NCI-H187 (cell line): ENCODE measurements at regions not wholly inside any gene's neighbourhood (a gene's known extent, or its start where the extent isn't known, plus 50 kb on each side); places are given as distances from the start of the nearest gene placed in this dataset.
A peak's percentile ranks its signal among the peaks of the same experiment; 100 is the strongest.
"Not testable (repeated sequence)": the region's sequence is repeated elsewhere in the genome, so short reads cannot be mapped to it uniquely, and the experiment has no call there.

Experiments
- DNase-seq, 2 experiments: peaks; one replicate each; lab custom pipeline; 2025; lab: John Stamatoyannopoulos, UW

DNA sequence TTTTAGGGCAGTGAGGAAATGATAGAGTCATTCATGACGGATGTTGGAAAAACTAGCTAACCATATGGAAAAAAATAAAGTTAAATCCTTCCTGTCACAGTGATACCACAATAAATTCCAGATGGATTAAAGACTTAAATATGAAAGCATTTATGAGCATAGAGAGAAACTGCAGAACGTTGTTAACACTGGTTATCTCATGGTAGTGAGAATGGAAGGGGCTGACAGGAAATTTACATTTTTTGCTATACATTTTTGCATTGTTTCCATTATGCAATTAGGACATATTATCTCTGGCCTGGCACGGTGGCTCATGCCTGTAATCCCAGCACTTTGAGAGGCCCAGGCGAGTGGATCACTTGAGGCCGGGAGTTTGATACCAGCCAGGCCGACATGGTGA lies 130.5 kb upstream of the VOPP1 start:
- not testable (repeated sequence) for DNase-seq

DNA sequence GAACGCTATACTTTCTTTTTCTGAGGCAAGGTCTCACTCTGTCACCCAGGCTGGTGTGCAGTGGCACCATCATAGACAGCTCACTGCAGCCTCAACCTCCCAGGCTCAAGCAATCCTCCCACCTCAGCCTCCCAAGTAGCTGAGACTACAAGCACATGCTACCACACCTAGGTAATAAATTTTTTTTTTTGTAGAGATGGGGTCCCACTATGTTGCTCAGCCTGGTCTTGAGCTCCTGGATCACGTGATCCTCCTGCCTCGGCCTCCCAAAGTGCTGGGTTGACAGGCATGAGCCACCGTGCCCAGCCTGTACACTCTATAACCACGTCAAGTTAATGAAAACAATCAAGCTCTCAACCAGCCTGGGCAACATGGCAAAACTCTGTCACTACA lies 127.1 kb upstream of the VOPP1 start:
- DNase-seq, result not testable (repeated sequence)

DNA sequence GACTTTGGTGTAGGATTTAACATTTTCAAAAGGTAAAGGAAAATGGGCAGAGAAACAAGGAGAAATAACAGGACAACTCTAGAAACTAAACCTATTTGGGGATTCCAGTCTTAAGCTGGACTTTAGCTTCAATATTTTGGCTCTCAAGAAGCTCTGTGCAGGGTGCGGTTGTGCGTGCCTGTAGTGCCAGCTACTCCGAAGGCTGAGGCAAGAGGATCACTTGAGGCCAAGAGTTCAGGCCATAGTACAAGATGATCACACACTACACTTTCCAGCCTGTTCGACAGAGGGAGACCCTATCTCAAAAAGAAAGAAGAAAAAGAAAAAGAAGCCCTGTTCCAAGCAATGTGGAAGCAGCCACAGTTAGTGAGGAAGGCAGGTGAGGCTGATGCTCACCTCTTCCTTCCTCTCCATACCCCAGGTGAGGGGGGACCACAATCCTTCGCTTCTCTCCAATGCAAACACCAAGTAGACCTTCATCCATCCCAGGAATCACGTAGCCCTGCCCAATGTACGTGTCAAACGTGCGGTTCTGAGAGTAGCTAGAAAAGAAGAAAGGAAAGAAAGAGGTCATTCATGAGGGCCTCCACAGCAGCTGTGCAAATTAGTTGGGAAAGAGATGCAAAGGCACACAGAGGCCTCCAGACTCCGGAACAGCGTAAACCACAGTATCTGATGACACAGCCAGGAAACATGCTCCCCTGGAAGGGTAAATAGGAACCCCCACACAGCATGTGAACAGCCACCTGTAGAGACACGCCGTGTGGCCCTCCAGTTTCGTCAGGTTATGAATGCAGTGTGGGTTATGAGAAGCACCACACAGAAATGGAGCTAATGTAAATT lies 126.5 kb upstream of the VOPP1 start:
- DNase-seq, result not testable (repeated sequence)

DNA sequence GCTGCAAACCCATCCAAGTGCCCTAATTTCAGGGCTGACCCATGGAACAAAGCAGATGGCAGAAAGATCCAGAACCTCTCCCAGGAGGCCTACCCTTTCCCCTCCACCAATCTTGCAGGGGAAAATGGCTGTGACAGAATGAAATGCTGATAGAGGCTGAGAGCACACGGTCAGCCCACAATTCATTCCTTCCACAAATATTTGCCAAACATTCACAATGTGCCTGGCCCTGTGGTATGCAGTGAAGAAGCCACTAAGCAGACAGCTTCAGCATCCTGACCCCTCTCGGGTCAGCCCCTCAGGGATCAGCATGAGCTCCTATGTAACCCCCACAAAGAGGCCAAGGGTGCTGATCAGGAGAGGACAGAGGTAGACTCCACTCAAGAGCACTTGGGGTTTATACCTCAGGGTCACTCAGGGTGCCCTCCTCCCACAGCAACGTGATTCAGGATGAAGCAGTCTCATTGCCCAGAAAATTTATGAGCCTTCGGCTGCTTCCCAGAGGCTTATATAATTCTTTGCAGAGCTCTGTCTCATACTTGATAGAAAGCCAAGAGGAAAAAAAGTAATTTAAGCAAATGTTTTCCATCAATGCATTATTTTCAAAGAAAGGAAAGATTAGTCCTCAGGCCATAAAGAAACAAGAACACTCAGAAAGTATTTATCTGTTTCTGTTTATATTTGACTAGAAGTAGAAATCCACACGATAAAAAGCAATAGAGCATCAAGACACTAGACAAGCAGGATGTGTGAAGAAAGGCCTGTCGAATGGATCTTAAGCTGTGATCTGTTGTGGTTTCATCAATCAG lies 123.8 kb upstream of the VOPP1 start:
- DNase-seq, result not testable (repeated sequence)

DNA sequence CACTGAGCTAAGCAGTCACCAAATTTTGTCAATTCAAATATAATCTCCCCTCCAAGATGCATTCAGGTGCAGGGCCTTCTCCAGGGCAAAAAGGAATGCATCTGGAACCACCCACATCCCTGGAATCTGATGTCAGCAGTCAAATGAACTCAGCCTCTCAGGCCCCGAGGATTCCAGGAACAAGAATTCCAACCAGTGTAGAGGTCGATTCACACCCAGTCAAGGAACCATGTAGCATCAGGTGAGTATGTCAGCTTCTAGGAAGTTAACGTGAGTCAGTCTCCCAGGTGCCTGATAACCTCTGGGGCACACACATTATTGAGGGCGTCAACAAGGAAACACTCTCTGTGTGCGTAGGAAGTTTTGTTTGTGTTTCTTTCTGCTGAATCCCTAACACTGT lies 122.2 kb upstream of the VOPP1 start:
- DNase-seq, result not testable (repeated sequence)

DNA sequence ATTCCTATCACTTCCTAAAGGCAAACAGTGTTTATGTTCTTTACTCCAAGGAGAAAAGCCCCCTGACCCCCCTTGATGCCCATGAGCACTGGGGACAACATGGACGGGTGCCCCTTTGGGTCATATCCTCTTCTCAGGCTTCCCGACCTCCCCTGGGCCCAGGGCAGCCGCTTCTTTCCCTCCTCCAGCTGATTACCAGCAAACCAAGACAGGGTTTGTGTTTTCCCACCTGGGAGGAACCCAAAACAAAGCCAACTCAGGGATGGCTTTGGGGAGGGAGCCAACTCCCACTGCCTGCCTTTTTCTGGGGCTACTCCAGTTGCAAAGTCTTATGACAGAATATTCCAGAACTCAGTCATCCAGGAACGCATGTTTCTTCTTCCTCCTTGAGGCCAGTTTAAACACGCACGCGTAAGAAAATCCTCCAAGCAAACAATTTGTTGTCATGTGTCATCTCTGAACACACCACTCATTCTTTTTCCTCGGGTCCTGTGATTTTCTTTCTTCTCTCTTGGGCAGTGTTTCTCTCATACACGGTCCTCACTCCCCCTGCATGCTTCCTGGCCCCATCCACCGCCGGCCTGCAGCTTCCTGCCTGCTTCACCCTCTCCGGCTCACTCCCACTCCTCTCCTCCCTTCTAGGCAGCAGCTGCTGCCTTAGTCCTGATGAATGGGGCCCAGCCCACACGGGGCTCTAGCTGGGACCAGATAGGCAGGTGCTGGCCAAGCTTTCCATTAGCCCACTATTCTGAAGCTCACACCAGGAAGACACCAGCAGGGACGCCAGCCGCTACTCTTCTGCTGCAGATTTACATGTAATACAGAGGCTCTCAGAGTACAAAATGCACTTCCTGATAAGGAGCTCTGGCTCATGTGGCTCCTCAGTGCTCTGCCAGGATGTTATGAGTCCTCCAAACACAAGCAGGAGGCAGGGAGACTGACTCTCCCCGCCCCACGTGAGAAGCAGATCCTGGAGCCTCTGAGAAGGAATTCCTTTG lies 116.7 kb upstream of the VOPP1 start:
- DNase-seq, result not testable (repeated sequence)

DNA sequence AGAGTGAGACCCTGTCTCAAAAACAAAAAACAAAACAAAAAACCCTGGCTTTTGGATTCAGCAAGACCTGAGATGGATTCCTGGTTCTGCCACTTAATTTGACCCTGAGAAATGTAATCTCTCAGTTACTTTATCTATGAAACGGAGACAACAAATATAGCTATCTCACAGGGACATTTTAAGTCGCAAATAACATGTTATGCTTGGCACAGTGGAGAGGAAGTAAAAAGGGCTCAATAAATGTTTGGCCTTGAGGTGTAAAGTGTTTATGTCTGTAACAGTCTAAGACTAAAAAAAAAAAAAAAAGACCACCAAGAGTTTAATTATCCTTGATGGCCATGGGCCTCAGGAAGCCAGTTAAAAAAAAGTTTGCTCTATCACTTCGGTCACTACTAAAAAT lies 116.0 kb upstream of the VOPP1 start:
- DNase-seq, result not testable (repeated sequence)

DNA sequence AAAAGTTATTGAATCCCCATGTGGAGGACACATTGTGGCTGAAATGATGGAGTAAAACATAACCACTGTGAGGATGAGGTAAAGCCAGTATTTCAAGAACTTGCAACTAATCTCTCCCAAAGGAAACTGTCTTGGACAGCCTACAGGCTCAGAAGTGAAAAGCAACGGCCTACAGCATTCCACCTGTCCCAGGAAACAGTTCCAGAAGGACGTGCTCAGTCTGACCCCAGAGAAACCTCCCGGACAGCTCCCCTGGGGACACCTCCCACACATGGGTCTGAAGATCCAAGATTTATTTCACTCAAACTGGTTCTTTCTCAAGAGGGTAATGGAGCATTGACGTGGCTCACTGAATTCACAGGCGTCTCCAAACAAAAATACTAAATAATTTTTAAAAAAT lies 115.0 kb upstream of the VOPP1 start:
- DNase-seq, result not testable (repeated sequence)

DNA sequence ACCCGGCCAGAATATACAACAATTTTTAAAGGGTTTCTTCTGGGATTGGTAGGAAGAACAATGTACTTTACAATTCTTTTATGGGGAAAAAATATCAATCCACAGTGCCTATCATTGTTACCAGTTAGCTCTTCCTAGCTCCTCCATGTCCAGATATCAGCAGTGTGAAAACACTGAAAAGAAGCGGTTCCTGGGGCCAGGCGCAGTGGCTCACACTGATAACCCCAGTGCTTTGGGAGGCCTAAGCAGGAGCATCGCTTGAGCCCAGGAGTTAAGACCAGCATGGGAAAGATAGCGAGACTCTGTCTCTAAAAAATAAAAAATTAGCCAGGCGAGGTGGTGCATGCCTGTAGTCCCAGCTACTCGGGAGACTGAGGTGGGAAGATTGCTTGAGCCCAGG lies 114.5 kb upstream of the VOPP1 start:
- not testable (repeated sequence) for DNase-seq

DNA sequence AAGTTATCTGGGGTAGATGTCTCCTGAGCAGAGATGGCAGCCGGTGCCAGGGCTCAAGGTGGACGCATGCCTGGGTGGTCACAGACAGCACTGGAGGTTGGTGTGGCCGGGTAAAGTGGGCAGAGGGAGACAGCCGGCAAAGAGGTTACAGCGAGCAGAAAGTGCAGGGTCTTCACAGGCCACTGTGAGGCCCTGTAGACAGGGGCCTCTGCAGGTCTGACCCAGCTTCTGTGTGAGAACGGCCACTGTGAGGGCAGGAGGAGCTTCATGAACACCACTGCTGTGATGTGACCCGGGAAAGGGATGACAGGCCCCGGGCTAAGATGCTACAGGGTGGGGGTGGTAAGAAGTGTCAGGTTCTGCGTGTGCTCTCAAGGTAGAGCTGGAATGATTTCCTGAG lies 111.2 kb upstream of the VOPP1 start:
- DNase-seq, result not testable (repeated sequence)

DNA sequence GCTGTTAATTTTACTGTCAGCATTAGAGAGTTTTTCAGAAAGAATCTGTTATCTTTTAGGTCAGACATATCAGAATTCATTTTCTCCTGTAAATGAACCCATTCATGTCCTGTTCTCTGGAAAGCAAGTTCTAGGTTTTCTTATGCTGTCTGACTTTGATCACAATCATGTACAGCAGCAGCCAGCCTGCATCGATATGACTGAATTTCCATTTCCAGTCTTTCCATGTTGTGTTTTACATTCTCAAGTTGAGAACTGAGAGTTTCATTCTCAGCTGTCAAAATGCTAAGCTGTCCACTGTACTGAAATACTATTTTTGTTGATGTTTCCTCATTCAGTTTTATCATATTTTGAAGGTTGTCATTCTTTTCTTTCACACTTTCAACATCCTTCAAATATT lies 103.3 kb upstream of the VOPP1 start:
- DNase-seq, result not testable (repeated sequence)

DNA sequence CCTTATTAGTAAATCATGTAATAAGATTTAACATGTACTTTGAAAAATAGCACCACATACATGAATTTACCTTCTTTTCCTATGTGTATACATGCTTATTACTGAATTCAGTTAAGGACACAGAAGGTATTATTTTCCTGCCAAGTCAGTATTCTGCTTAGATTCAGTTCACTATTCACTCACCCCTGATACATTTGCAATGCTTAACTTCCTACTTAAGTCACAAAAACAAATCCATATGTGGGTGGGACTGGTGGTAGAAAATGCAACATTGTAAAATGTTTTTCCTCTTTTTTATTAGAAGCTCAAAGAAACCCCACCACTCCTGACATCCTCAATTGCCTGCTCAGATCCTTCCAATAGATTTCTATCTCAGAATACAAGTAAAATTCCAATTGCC lies 101.2 kb upstream of the VOPP1 start:
- not testable (repeated sequence) for DNase-seq

DNA sequence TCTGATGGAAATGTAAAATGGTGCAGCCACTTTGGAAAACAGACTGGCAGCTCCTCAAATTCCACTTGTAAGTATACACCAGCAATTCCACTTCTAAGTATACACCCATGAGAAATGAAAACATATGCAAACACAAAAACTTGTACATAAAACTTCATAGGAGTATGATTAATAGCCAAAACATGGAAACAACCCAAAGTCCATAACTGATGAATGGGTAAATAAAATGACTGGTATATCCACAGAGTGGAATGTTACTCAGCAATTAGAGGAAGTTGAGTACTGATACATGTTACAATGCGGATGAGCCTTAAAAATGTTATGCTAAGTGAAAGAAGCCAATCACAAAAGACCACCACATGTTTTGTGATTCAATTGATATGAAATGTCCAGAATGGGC lies 99.8 kb upstream of the VOPP1 start:
- DNase-seq, result not testable (repeated sequence)

DNA sequence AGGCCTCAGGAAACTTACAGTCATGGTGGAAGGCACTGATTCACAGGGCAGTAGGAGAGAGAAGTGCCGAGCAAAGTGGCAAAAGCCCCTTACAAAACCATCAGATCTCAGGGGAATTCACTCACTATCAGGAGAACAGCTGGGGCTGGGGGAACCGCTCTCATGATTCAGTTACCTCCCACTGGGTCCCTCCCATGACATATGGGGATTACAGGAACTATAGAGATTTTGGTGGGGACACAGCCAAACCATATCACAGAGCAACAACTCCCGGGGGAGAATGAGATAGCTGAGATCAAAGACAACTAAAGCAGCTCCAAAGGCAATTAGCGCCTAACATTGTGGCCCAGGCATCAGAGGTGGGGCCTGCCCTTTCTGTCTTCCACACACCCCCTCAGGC lies 85.4 kb upstream of the VOPP1 start:
- no peak for DNase-seq

DNA sequence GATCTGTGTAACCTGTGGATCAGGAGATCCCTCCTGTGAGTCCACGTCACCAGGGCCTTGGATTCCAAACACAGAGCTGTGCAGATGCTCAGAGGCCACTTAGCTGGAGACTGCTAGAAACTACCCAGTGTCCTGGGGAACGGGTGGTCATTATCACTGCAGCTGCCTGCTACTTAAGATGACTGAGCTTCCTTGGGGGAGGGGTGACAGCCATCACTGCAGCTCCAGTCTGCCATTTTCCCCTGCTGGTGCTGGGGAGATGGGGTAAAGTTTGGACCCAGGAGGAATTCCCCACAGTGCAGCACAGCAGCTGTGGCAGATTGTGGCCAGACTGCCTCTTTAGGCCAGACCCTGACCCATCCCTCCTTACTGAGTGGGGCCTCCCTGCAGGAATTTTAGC lies 78.8 kb upstream of the VOPP1 start:
- no peak for DNase-seq

DNA sequence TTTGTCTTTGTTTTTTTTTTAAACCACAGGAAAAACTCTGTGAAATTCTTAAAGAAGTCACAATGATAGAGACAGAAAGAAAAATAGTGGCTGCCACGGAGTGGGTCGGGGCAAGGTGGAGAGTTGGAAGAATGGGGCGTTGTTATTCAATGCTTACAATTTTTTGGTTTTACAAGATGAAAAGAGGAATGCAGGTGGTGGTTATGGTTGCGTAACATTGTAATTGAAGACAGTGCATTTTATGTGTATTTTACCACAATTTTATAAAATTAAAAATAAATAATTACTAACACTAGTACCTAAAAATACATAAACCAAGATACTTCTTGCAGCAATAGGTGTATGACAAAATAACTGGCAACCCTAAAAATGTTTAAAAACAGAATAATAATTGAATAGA lies 76.9 kb upstream of the VOPP1 start:
- DNase-seq, result no peak

DNA sequence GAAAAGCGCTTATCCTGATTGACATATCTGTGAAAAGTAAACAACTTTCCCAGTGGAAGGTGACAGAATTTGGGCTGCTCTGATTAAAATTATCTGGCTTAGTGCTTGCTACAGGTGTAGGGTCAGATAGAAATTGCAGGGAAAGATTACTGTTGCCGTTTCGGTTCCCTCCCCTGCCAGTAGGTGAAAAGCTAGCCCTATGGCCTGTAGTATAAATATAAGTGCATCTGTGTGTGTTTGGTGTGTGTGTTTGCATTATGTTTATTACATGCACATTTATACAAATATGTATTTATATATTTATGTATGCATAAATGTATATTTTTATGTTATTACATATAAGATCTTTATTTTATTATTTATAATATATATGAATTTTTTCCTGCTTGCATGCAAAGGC lies 72.3 kb upstream of the VOPP1 start:
- DNase-seq, result no peak

DNA sequence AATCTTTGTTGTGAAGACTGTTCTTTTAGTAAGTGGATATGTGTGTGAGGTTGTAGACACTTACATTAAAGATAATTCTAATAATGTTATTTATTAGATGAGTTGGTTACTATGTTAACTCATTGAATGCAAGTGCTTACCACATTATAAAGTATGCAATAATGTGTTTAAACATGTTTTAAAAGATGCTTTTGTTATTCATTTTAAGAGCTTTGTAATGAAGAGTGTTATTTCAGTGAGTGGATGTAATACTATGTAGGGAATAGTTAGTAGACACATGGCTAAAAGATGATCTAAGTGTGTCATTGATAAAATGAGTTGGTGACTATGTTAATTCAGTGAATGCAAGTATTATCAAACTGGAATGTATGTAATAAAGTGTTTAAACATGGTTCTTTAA lies 70.0 kb upstream of the VOPP1 start:
- no peak for DNase-seq

DNA sequence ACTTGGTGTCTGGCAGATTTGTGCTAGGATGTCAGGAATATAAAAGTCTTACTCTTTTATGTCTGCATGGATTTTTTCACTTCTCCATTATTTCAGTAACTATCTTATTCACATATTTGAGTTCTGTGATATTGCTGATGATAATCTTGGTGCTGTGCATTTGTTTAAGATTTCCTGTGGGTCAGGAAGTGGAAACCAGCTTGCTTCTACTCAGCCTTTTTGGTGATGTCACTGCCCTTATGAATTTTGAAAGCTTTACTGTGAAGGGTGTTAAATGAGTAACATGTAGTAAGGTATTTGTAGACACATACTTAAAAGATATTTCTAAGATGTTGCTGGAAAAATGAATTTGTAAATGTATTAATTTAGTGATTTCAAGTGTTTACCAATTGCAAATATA lies 69.5 kb upstream of the VOPP1 start:
- DNase-seq, result no peak

DNA sequence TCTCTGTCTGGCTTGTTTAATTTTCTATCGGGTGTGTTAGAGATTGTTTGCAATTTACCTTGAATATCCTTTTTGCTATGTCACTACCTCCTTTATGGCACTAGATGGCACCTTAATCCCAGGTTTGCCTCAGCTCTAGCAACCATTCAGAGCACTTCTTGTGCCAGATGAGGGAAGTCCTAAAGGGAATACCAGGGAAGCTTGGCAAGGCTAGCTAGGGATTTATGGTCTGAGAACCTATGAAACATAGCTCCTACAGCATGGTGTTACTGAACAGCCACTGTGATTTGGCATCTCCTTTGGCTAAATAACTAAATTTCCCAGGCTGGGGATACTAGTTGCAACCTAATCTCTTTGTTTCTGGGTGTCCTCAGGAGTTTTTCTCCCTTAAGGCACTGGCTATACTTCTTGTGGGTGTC lies 69.0 kb upstream of the VOPP1 start:
- DNase-seq, result peak; percentile 12 to 48

DNA sequence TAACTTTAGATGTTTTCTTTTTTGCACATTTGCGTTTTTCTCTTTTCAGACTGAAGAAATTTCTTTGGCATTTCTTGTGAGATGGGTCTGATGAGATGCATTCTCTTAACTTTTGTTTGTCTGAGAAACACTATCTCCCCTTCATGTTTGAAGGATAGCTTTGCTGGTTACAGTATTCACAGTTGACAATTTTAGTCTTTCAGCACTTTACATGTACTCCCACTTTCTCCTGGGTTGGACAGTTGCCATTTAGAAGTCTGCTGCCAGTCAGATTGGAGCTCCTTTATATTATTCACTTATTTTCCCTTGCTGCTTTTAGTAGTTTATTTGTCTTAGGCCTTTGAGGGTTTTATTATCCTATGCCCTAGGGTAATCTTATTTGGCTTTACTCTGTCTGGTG lies 67.3 kb upstream of the VOPP1 start:
- DNase-seq, result no peak
